A673 (cell line): ENCODE measurements at regions not wholly inside any gene's neighbourhood (a gene's known extent, or its start where the extent isn't known, plus 50 kb on each side); places are given as distances from the start of the nearest gene placed in this dataset.
A peak's percentile ranks its signal among the peaks of the same experiment; 100 is the strongest.

ENCODE experiments used
- BruUV-seq: library from RNA; stranded (reverse); fragments of 400-500 nt; replicated peaks from 2 replicates; lab custom pipeline; 2021; lab: Mats Ljungman, UMichigan
- CTCF ChIA-PET: fragments of 300-600 bp; sonication (Branson Sonifier 250); formaldehyde crosslinking; loops from one replicate; lab custom pipeline; 2022; ENCODE audit warnings: antibody characterized with exemption; lab: Charles Lee
- POLR2A ChIA-PET: fragments of 300-600 bp; sonication (Branson Sonifier 250); formaldehyde crosslinking; loops from one replicate; lab custom pipeline; 2022; ENCODE audit warnings: antibody characterized with exemption; ENCODE audit not compliant: low non-redundant PET; lab: Charles Lee
- DNase-seq: peaks from one replicate; pipeline ENCODE4 v3.0.0-alpha.2; 2015; ENCODE audit warnings: low spot score
- H3K27ac ChIP-seq: fragments of 200-600 bp; sonication (generic); 2 replicates; pipeline ENCODE4 v1.5.1; 2016; ENCODE audit warnings: mixed run types, low read depth, mild to moderate bottlenecking, mixed read lengths, antibody characterized with exemption, low read length; ENCODE audit not compliant: poor library complexity, severe bottlenecking
- H3K27me3 ChIP-seq: fragments of 200-600 bp; sonication (generic); replicated peaks from 2 replicates; pipeline ENCODE4 v1.6.1; 2017; ENCODE audit warnings: mixed run types, low read depth, mild to moderate bottlenecking, mixed read lengths, antibody characterized with exemption, low read length; ENCODE audit not compliant: insufficient read depth, poor library complexity
- H3K36me3 ChIP-seq: fragments of 200-600 bp; sonication (generic); 2 replicates; pipeline ENCODE4 v1.6.1; 2016; ENCODE audit warnings: mixed run types, mild to moderate bottlenecking, mixed read lengths, antibody characterized with exemption, low read length; ENCODE audit not compliant: insufficient read depth, poor library complexity, severe bottlenecking
- H3K4me1 ChIP-seq: fragments of 200-600 bp; sonication (generic); 2 replicates; pipeline ENCODE4 v1.6.1; 2017; ENCODE audit warnings: mixed run types, mild to moderate bottlenecking, mixed read lengths, antibody characterized with exemption, low read length; ENCODE audit not compliant: insufficient read depth, poor library complexity, severe bottlenecking
- H3K4me3 ChIP-seq: fragments of 200-600 bp; sonication (generic); 2 replicates; pipeline ENCODE4 v1.5.1; 2016; ENCODE audit warnings: low read depth, mixed run types, mild to moderate bottlenecking, mixed read lengths, low read length; ENCODE audit not compliant: poor library complexity, severe bottlenecking
- H3K9me3 ChIP-seq: fragments of 200-600 bp; sonication (generic); 2 replicates; pipeline ENCODE4 v1.6.1; 2016; ENCODE audit warnings: mixed run types, low read depth, mild to moderate bottlenecking, mixed read lengths, antibody characterized with exemption, low read length; ENCODE audit not compliant: poor library complexity, severe bottlenecking
- EZH2 ChIP-seq: fragments of 200-600 bp; sonication (generic); IDR thresholded peaks from 2 replicates; pipeline ENCODE4 v1.6.1; 2017; ENCODE audit warnings: borderline replicate concordance, low read depth, mild to moderate bottlenecking, mixed read lengths, antibody characterized with exemption, low read length; ENCODE audit not compliant: poor library complexity, severe bottlenecking
- intact Hi-C: fragments of 100-400 bp; cut with micrococcal nuclease; formaldehyde crosslinking; loops from one replicate; pipeline ENCODE4 v1.10.0; 2022; ENCODE audit not compliant: unreplicated experiment
- TF ChIP-seq, protein P1 (sequence below): fragments of 300-800, 200-600 bp; sonication (generic); conservative IDR thresholded peaks from 2 replicates; pipeline ENCODE4 v1.5.1; 2017; ENCODE audit warnings: low read depth, mild to moderate bottlenecking, antibody characterized with exemption, low read length, moderate library complexity, mixed read lengths

DNA sequence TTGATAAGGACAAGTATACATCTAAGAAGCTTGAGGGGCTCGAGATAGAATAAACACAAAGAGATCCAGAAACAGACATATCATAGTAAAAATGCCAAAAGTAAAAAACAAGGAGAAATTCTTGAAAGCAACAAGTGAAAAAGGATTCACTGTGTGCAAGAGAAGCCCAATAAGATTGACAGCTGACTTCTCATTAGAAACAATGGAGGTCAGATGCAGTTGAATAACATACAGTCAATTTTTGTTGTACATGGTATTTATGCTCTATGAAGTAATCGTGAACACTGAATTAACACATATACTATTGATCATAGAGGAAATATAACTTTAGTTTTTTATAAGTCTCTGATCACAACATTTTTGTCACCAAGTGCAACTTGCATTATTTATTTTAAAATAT is 982.8 kb upstream of the SORCS1 start:
- DNase-seq, result no peak
- no peaks in the 10 kb centered on the region for H3K27me3 ChIP-seq
- H3K4me3 ChIP-seq, result no peak overlapping the region
- ChIA-PET CTCF (no interaction called here), POLR2A (no interaction called here)
- H3K4me1 ChIP-seq, result no peaks in the 10 kb centered on the region
- peaks cover 17% of the 10 kb centered on the region for H3K9me3 ChIP-seq
- no peaks in the 10 kb centered on the region for H3K36me3 ChIP-seq
- H3K27ac ChIP-seq, result no peak overlapping the region
- TF ChIP-seq EZH2, result no peak
- TF ChIP-seq, protein P1, sequence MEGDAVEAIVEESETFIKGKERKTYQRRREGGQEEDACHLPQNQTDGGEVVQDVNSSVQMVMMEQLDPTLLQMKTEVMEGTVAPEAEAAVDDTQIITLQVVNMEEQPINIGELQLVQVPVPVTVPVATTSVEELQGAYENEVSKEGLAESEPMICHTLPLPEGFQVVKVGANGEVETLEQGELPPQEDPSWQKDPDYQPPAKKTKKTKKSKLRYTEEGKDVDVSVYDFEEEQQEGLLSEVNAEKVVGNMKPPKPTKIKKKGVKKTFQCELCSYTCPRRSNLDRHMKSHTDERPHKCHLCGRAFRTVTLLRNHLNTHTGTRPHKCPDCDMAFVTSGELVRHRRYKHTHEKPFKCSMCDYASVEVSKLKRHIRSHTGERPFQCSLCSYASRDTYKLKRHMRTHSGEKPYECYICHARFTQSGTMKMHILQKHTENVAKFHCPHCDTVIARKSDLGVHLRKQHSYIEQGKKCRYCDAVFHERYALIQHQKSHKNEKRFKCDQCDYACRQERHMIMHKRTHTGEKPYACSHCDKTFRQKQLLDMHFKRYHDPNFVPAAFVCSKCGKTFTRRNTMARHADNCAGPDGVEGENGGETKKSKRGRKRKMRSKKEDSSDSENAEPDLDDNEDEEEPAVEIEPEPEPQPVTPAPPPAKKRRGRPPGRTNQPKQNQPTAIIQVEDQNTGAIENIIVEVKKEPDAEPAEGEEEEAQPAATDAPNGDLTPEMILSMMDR, result no peak
- intact Hi-C loops, result no loop called here
- no TSS peak for BruUV-seq

DNA sequence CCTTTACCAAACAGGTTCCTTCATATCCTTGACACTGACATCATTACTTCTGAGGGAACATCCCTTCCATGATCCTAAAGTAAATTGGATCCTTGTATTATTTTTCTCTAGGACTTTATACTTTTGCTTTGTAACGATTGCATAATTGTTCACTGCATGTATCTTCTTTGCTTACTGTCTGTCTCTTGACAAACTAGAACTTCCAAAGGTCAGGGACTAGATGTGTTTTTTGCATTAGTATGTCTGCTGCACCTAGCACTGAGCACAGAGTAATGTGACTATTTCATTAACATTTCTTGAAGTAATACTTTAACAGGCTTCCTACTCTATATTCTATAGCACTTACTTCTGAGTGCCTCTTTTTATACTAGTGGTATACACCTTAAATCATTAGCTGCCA is 976.6 kb upstream of the SORCS1 start:
- no peaks in the 10 kb centered on the region for H3K36me3 ChIP-seq
- CTCF ChIA-PET, result no interaction called here
- intact Hi-C loops, result no loop called here
- no peaks in the 10 kb centered on the region for H3K27me3 ChIP-seq
- no peaks in the 10 kb centered on the region for H3K9me3 ChIP-seq
- H3K27ac ChIP-seq, result no peak overlapping the region
- no peak for TF ChIP-seq EZH2
- POLR2A ChIA-PET, result no interaction called here
- no TSS peak for BruUV-seq
- no peak overlapping the region for H3K4me3 ChIP-seq
- no peak for DNase-seq
- H3K4me1 ChIP-seq, result no peaks in the 10 kb centered on the region

DNA sequence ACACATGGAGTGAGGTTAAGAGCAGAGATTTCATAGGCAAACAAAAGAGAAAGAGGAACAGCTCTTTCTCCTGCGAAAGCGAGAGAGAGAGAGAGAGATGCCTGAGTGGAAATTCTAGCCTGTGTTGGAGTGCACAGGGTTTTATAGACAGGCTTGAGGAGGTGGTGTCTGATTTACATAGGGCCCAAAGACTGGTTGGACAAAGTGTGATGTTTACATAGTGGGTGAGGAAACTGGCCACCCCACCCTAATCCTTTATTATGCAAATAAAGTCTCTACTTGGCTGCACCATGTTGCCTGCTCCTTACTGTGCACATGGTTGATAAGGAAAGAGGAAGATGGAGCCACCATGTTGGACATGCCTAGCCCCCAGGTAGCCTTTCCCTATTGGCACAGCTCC is 967.8 kb upstream of the SORCS1 start:
- DNase-seq, result peak; percentile 21
- BruUV-seq, result no TSS peak
- Histone ChIP-seq H3K27ac (no peak overlapping the region), H3K9me3 (no peaks in the 10 kb centered on the region), H3K4me3 (no peak overlapping the region), H3K36me3 (no peaks in the 10 kb centered on the region), H3K27me3 (no peaks in the 10 kb centered on the region), H3K4me1 (peaks cover 5% of the 10 kb centered on the region)
- ChIA-PET CTCF (no interaction called here), POLR2A (no interaction called here)
- TF ChIP-seq, protein P1, result no peak
- no peak for TF ChIP-seq EZH2
- intact Hi-C loops, result no loop called here

DNA sequence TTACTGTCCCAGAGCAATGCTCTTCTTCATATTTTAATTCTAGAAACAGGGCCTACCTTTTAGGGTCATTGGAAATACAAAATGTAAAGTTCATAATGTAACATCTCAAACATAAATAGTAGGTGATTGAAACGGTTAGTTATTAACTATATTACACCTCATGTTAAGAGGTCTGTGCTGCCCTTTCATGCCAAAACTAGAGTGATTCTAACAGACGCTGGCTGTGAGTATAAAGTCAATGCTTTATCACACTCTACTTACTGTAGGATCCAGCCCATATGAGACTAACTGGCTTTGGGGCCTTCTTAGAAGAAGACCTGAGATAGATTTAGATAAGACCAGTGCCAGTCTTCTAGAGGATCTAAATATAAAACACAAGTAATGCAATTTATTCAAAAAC is 966.1 kb upstream of the SORCS1 start:
- H3K27ac ChIP-seq, result no peak overlapping the region
- peaks cover 5% of the 10 kb centered on the region for H3K4me1 ChIP-seq
- H3K4me3 ChIP-seq, result no peak overlapping the region
- ChIA-PET CTCF (no interaction called here), POLR2A (no interaction called here)
- BruUV-seq, result no TSS peak
- no peaks in the 10 kb centered on the region for H3K27me3 ChIP-seq
- H3K36me3 ChIP-seq, result no peaks in the 10 kb centered on the region
- no peak for TF ChIP-seq EZH2
- TF ChIP-seq, protein P1, result no peak
- no peak for DNase-seq
- no peaks in the 10 kb centered on the region for H3K9me3 ChIP-seq
- intact Hi-C loops, result no loop called here
